ENCODE measurements at regions not wholly inside any gene's neighbourhood (a gene's known extent, or its start where the extent isn't known, plus 50 kb on each side); places are given as distances from the start of the nearest gene placed in this dataset.

DNA sequence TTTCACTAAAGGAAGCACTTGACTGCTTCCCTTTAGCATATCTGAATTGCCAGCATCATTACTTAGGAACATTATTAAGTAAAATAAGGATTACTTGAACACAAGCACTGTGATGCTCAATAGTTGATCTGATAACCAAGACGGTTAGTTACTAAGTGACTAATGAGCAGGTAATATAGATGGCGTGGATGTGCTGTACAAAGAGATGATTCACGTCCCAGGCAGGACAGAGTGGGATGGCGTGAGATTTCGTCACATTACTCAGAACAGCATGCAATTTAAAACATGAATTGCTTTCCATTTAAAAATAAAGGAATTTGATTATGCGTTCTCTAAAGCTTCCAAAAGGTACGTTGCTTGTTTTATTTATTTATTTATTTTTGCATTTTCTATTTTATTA, 240.0 kb upstream of the ARHGEF26 start:
- TF ChIP-seq, protein P1, sequence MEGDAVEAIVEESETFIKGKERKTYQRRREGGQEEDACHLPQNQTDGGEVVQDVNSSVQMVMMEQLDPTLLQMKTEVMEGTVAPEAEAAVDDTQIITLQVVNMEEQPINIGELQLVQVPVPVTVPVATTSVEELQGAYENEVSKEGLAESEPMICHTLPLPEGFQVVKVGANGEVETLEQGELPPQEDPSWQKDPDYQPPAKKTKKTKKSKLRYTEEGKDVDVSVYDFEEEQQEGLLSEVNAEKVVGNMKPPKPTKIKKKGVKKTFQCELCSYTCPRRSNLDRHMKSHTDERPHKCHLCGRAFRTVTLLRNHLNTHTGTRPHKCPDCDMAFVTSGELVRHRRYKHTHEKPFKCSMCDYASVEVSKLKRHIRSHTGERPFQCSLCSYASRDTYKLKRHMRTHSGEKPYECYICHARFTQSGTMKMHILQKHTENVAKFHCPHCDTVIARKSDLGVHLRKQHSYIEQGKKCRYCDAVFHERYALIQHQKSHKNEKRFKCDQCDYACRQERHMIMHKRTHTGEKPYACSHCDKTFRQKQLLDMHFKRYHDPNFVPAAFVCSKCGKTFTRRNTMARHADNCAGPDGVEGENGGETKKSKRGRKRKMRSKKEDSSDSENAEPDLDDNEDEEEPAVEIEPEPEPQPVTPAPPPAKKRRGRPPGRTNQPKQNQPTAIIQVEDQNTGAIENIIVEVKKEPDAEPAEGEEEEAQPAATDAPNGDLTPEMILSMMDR (IDR thresholded peaks at IDR 0.05 in 8 of 11, conservative IDR thresholded peaks at IDR 0.05 in 3 of 11), result no peak
- TF ChIP-seq POLR2AphosphoS5 (IDR thresholded peaks at IDR 0.05), result no peak

Data from spleen (tissue), 7 donors.